Left lung (tissue), 4 donors: ENCODE measurements at regions not wholly inside any gene's neighbourhood (a gene's known extent, or its start where the extent isn't known, plus 50 kb on each side); places are given as distances from the start of the nearest gene placed in this dataset.

Experiments
- ATAC-seq: fragments of 200-7000 bp; cut with Tn5 transposase; one replicate; pipeline ENCODE4 v1.9.1; 2020; ENCODE audit warnings: moderate library complexity
- DNase-seq, 4 donors: peaks; one replicate each; pipeline ENCODE4 v3.0.0-alpha.2; 2013 to 2020
- H3K27ac ChIP-seq, 2 donors: fragments of 200-600 bp; sonication (generic) in 1 of 2; one replicate each; pipeline versions ENCODE4 v1.5.0 to v1.8.0; 2020 to 2021
- H3K27me3 ChIP-seq, 2 donors: fragments of 200-600 bp; sonication (generic) in 1 of 2; one replicate each; pipeline versions ENCODE4 v1.5.0 to v1.8.0; 2020 to 2021
- H3K36me3 ChIP-seq, 2 donors: fragments of 200-600 bp; sonication (generic) in 1 of 2; one replicate each; pipeline versions ENCODE4 v1.5.0 to v1.8.0; 2020 to 2021
- H3K4me1 ChIP-seq, 2 donors: fragments of 200-600 bp; one replicate each; pipeline ENCODE4 v1.8.0; 2021
- H3K4me3 ChIP-seq, 2 donors: fragments of 200-600 bp; sonication (generic) in 1 of 2; one replicate each; pipeline versions ENCODE4 v1.5.0 to v1.8.0; 2020 to 2021; ENCODE audit warnings: mild to moderate bottlenecking in 1 of 2
- H3K9me3 ChIP-seq, 2 donors: fragments of 200-600 bp; sonication (generic) in 1 of 2; one replicate each; pipeline versions ENCODE4 v1.5.0 to v1.8.0; 2020 to 2021
- intact Hi-C, 2 donors: fragments of 100-400 bp; cut with DNase I; formaldehyde crosslinking; loops; one replicate each; pipeline versions ENCODE4 v1.11.2 to v1.14.2; 2022
- TF ChIP-seq, protein P1 (sequence below), 2 donors: fragments of 200-600 bp; sonication (generic) in 1 of 2; IDR thresholded peaks; one replicate each; pipeline versions ENCODE4 v1.5.0 to v1.8.0; 2021; ENCODE audit warnings: antibody characterized with exemption in 2 of 2
- donor health status: DM: no; HTN: yes; CAD: no.
- donor health status: DM: no; HTN: no; CAD: no.

DNA sequence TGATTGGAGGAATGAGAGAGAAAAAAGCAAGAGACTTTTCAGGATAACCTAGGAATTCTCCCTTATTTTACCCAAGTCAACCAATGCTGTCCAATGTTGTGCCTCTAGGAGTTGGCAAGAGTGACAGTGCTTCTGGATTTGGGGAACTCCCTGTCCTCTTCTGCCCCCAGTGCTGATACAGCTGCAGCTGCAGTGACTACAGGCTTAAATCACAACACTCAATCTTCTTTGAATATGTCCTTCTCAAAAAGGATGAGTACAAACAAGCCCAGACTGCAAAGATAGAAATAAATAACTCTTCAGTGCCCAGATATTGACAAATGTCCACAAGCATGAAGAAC, 141.0 kb upstream of the COL21A1 start:
- intact Hi-C loops: no loop called here
- no peak overlapping the region for H3K27ac ChIP-seq
- no peaks in the 10 kb centered on the region for H3K36me3 ChIP-seq
- TF ChIP-seq, protein P1, sequence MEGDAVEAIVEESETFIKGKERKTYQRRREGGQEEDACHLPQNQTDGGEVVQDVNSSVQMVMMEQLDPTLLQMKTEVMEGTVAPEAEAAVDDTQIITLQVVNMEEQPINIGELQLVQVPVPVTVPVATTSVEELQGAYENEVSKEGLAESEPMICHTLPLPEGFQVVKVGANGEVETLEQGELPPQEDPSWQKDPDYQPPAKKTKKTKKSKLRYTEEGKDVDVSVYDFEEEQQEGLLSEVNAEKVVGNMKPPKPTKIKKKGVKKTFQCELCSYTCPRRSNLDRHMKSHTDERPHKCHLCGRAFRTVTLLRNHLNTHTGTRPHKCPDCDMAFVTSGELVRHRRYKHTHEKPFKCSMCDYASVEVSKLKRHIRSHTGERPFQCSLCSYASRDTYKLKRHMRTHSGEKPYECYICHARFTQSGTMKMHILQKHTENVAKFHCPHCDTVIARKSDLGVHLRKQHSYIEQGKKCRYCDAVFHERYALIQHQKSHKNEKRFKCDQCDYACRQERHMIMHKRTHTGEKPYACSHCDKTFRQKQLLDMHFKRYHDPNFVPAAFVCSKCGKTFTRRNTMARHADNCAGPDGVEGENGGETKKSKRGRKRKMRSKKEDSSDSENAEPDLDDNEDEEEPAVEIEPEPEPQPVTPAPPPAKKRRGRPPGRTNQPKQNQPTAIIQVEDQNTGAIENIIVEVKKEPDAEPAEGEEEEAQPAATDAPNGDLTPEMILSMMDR (IDR thresholded peaks at IDR 0.05): no peak
- peaks cover 0 to 4% of the 10 kb centered on the region in 2 donors for H3K9me3 ChIP-seq
- DNase-seq (no peak), ATAC-seq (peak; percentile 33)
- no peaks in the 10 kb centered on the region for H3K27me3 ChIP-seq
- H3K4me3 ChIP-seq: no peak overlapping the region
- no peaks in the 10 kb centered on the region for H3K4me1 ChIP-seq

DNA sequence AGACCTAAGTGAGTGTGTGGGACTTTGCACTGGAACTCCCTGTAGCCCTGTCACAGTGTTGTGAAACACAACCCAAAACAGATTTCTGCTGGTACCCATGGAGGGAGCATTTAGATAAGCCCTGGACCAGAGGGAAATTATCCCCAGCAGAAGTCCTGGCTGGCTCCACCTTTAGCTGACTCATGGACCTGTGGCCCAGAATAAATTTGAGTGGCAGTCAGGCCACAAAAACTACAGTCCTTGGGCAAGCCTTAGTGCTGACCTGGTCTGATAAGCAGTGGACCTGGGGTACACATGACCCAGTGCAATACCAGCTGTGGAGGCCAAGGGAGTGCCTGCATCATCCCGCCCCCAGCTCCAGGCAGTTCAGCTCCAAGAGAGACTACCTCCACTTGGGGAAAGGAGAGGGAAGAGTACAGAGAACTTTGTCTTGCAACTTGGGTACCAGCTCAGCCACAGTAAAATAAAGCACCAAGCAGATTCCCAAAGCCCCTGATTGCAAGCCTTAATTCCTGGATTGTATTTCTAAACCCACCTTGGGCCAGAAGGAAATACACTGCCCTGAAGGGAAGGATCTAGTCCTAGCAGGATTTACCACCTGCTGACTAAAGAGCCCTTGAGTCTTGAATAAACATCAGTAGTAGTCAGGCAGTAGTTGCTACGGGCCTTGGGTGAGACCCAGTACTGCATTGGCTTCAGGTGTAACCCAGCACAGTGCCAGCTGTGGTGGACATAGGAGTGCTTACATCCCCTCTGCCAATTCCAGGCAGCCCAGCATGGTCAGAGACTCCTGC, 140.4 kb upstream of the COL21A1 start:
- peak; percentile 95 for ATAC-seq
- intact Hi-C loops: no loop called here

GRCh38 chr6:56386717-56387116, 139.3 kb upstream of the COL21A1 start:
- DNase-seq (no peak), ATAC-seq (peak; percentile 23)
- TF ChIP-seq, protein P1 (IDR thresholded peaks at IDR 0.05): no peak
- intact Hi-C loops: no loop called here
- Histone ChIP-seq H3K9me3 (peaks cover 0 to 4% of the 10 kb centered on the region in 2 donors), H3K27me3 (no peaks in the 10 kb centered on the region), H3K27ac (no peak overlapping the region), H3K36me3 (no peaks in the 10 kb centered on the region), H3K4me3 (no peak overlapping the region), H3K4me1 (no peaks in the 10 kb centered on the region)

More for the DNA sequence above, 140.4 kb upstream of the COL21A1 start:
- TF ChIP-seq, protein P1 (IDR thresholded peaks at IDR 0.05): no peak
- Histone ChIP-seq H3K27ac (peak overlapping the region in 1 of 2 donors; percentile 46), H3K36me3 (no peaks in the 10 kb centered on the region), H3K27me3 (no peaks in the 10 kb centered on the region), H3K4me3 (no peak overlapping the region), H3K4me1 (no peaks in the 10 kb centered on the region), H3K9me3 (peaks cover 0 to 4% of the 10 kb centered on the region in 2 donors)
- peak in 2 of 4 donors; percentile 51 to 63 for DNase-seq

GRCh38 chr6:56385981-56386593, 138.7 kb upstream of the COL21A1 start:
- TF ChIP-seq, protein P1 (IDR thresholded peaks at IDR 0.05): no peak
- H3K36me3 ChIP-seq: no peaks in the 10 kb centered on the region
- ATAC-seq (no peak), DNase-seq (no peak)
- peaks cover 0 to 4% of the 10 kb centered on the region in 2 donors for H3K9me3 ChIP-seq
- H3K27ac ChIP-seq: no peak overlapping the region
- no peak overlapping the region for H3K4me3 ChIP-seq
- no peaks in the 10 kb centered on the region for H3K4me1 ChIP-seq
- intact Hi-C loops: no loop called here
- no peaks in the 10 kb centered on the region for H3K27me3 ChIP-seq

GRCh38 chr6:56383160-56383559, 135.8 kb upstream of the COL21A1 start:
- ATAC-seq: no peak
- intact Hi-C loops: no loop called here
- Histone ChIP-seq H3K27ac (no peak overlapping the region), H3K4me3 (no peak overlapping the region), H3K4me1 (no peaks in the 10 kb centered on the region), H3K36me3 (no peaks in the 10 kb centered on the region), H3K27me3 (no peaks in the 10 kb centered on the region), H3K9me3 (no peaks in the 10 kb centered on the region)
- TF ChIP-seq, protein P1 (IDR thresholded peaks at IDR 0.05): no peak
- no peak for DNase-seq
